ENCODE measurements at regions not wholly inside any gene's neighbourhood (a gene's known extent, or its start where the extent isn't known, plus 50 kb on each side); places are given as distances from the start of the nearest gene placed in this dataset.

DNA sequence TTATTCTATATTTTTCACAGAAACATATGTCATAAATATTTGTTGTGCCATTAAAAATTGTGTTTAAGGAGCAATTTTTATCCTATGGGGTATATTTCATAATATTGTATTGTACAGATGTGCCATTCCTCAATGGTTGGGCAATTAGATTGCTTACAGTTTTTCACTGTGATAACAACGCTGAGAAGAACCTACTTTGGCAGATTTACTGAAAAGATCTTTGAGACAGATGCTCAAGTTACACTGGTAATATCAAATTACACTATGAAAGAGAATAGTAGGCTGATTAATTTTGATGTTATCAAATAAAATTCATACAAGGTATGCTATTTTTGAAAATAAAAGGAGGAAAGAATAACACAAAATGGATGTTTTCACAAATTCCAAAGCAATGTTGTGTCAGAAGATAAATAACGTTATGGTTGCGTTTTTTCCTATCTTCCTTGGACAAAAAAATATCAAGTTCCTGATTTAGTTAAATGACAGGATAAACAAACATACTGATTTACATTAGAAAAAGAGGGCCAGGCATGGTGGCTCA, 335.1 kb upstream of the ZNF521 start:
- TF ChIP-seq POLR2A (IDR thresholded peaks at IDR 0.05; ENCODE audit: low read depth, low read length) (no peak), POLR2AphosphoS5 (IDR thresholded peaks at IDR 0.05; ENCODE audit: low read depth, low read length) (no peak)

Data from GM12892 (cell line).